ENCODE measurements at regions not wholly inside any gene's neighbourhood (a gene's known extent, or its start where the extent isn't known, plus 50 kb on each side); places are given as distances from the start of the nearest gene placed in this dataset.

- DNase-seq (ENCODE audit: low read depth) = no peak
Measured at GRCh38 chr20:22916021-22916842, 118.9 kb upstream of the SSTR4 start.

GRCh38 chr20:22918286-22918983 is 116.7 kb upstream of the SSTR4 start:
- DNase-seq (ENCODE audit: low read depth) = no peak

- no peak for DNase-seq (ENCODE audit: low read depth)
Measured at GRCh38 chr20:22920898-22921297, 114.2 kb upstream of the SSTR4 start.

- DNase-seq (ENCODE audit: low read depth) = peak; percentile 80
Measured at GRCh38 chr20:22921595-22922421, 113.3 kb upstream of the SSTR4 start.

- no peak for DNase-seq (ENCODE audit: low read depth)
Measured at GRCh38 chr20:22922987-22923386, 112.1 kb upstream of the SSTR4 start.

GRCh38 chr20:22924046-22924737 is 110.9 kb upstream of the SSTR4 start:
- DNase-seq (ENCODE audit: low read depth) = no peak

GRCh38 chr20:22924949-22925612 is 110.0 kb upstream of the SSTR4 start:
- DNase-seq (ENCODE audit: low read depth) = no peak

GRCh38 chr20:22925613-22925983 is 109.5 kb upstream of the SSTR4 start:
- DNase-seq (ENCODE audit: low read depth) = no peak

- DNase-seq (ENCODE audit: low read depth) = no peak
Measured at GRCh38 chr20:22927537-22927936, 107.6 kb upstream of the SSTR4 start.

GRCh38 chr20:22928679-22929078 is 106.4 kb upstream of the SSTR4 start:
- DNase-seq (ENCODE audit: low read depth) = no peak

GRCh38 chr20:22929661-22930060 is 105.5 kb upstream of the SSTR4 start:
- no peak for DNase-seq (ENCODE audit: low read depth)

GRCh38 chr20:22931653-22932608 is 103.2 kb upstream of the SSTR4 start:
- no peak for DNase-seq (ENCODE audit: low read depth)

- DNase-seq (ENCODE audit: low read depth) = no peak
Measured at GRCh38 chr20:22939181-22939580, 95.9 kb upstream of the SSTR4 start.

GRCh38 chr20:22940350-22940749 is 94.8 kb upstream of the SSTR4 start:
- DNase-seq (ENCODE audit: low read depth) = no peak

- DNase-seq (ENCODE audit: low read depth) = no peak
Measured at GRCh38 chr20:22941550-22941949, 93.6 kb upstream of the SSTR4 start.

GRCh38 chr20:22942742-22943141 is 92.4 kb upstream of the SSTR4 start:
- no peak for DNase-seq (ENCODE audit: low read depth)

GRCh38 chr20:22944062-22944461 is 91.0 kb upstream of the SSTR4 start:
- DNase-seq (ENCODE audit: low read depth) = no peak

GRCh38 chr20:22944936-22945335 is 90.2 kb upstream of the SSTR4 start:
- no peak for DNase-seq (ENCODE audit: low read depth)

GRCh38 chr20:22946596-22946995 is 88.5 kb upstream of the SSTR4 start:
- DNase-seq (ENCODE audit: low read depth) = peak; percentile 3

All from EH (cell line).